A549 (cell line): ENCODE measurements at regions not wholly inside any gene's neighbourhood (a gene's known extent, or its start where the extent isn't known, plus 50 kb on each side); places are given as distances from the start of the nearest gene placed in this dataset.

Experiments
- ATAC-seq, 2 experiments: fragments of 200-7000 bp in 1 of 2; fragments of >200 bp in 1 of 2; cut with Nextera tagmentation in 1 of 2; cut with Tn5 transposase in 1 of 2; 3 replicates each; pipeline versions ENCODE4 v1.8.0 to v1.9.1; 2018 to 2020; ENCODE audit warnings: mild to moderate bottlenecking in 1 of 2, moderate library complexity in 1 of 2
- CTCF ChIA-PET: fragments of 300-600 bp; sonication (Branson Sonifier 250); formaldehyde crosslinking; extraction: SDS; loops from one replicate; lab custom pipeline; 2021; ENCODE audit warnings: antibody characterized with exemption, inconsistent platforms; lab: Yijun Ruan, JAX
- POLR2A ChIA-PET: fragments of 350-600 bp; formaldehyde crosslinking; extraction: SDS; loops from one replicate; lab custom pipeline; 2021; ENCODE audit warnings: antibody characterized with exemption, inconsistent platforms; lab: Yijun Ruan, JAX
- DNase-seq, 2 experiments: peaks; one replicate each; pipeline versions ENCODE4 v3.0.0 to v3.0.0-alpha.2; 2011 to 2016; ENCODE audit warnings: low read depth in 1 of 2, low spot score in 1 of 2
- FAIRE-seq: peaks from 2 replicates; lab custom pipeline; 2011; peaks lifted over from hg19 to GRCh38; lab: Jason Lieb, UNC
- H3K27ac ChIP-seq, 2 experiments: fragments of >200 bp; sonication (Bioruptor Twin); formaldehyde crosslinking; 3 replicates each; pipeline ENCODE4 v1.5.1; 2016 to 2017
- H3K4me1 ChIP-seq: fragments of >200 bp; sonication (Bioruptor Twin); formaldehyde crosslinking; 3 replicates; pipeline ENCODE4 v1.6.1; 2016
- H3K4me2 ChIP-seq: fragments of >200 bp; sonication (Bioruptor Twin); formaldehyde crosslinking; 3 replicates; pipeline ENCODE4 v1.6.1; 2016
- H3K4me3 ChIP-seq: fragments of >200 bp; sonication (Bioruptor Twin); formaldehyde crosslinking; 3 replicates; pipeline ENCODE4 v1.5.1; 2016
- H3K9me3 ChIP-seq: fragments of >200 bp; sonication (Bioruptor Twin); formaldehyde crosslinking; 3 replicates; pipeline ENCODE4 v1.6.1; 2016
- ATOH8 ChIP-seq: fragments of 250-450 bp; sonication (Bioruptor Pico); IDR thresholded peaks from 2 replicates; pipeline ENCODE4 v1.5.0; 2020; ENCODE audit warnings: low read depth, mild to moderate bottlenecking, moderate library complexity
- BHLHE40 ChIP-seq: IDR thresholded peaks from 2 replicates; pipeline ENCODE4 v1.6.1; 2012; ENCODE audit warnings: low read depth, low read length, inconsistent platforms
- CHD2 ChIP-seq: fragments of 150-350 bp; IDR thresholded peaks from 2 replicates; pipeline ENCODE4 v1.6.1; 2014; ENCODE audit warnings: low read length; ENCODE audit not compliant: partially characterized antibody
- CHD4 ChIP-seq: fragments of 200-600 bp; sonication (generic); IDR thresholded peaks from 2 replicates; pipeline ENCODE4 v1.6.1; 2016; ENCODE audit warnings: antibody characterized with exemption, mild to moderate bottlenecking, borderline replicate concordance
- CTCF ChIP-seq: fragments of >200 bp; sonication (Bioruptor Twin); formaldehyde crosslinking; IDR thresholded peaks from 3 replicates; pipeline ENCODE4 v1.5.1; 2016
- EHF ChIP-seq: fragments of 250-450 bp; sonication (Bioruptor Pico); IDR thresholded peaks from 2 replicates; pipeline ENCODE4 v1.5.0; 2020; ENCODE audit warnings: mild to moderate bottlenecking
- EHMT2 ChIP-seq: fragments of 200-600 bp; sonication (generic); IDR thresholded peaks from 2 replicates; pipeline ENCODE4 v1.6.1; 2016; ENCODE audit warnings: antibody characterized with exemption, low read depth, mild to moderate bottlenecking, moderate library complexity
- FOSB ChIP-seq: fragments of 250-450 bp; sonication (Bioruptor Pico); IDR thresholded peaks from 2 replicates; pipeline ENCODE4 v1.5.0; 2020; ENCODE audit warnings: mild to moderate bottlenecking, moderate library complexity
- FOSL2 ChIP-seq, 2 experiments: fragments of 450-650 bp in 1 of 2; fragments of >200 bp in 1 of 2; sonication (Bioruptor Twin) in 1 of 2; formaldehyde crosslinking; IDR thresholded peaks; 2 replicates each; pipeline versions ENCODE4 v1.5.0 to v1.6.1; 2016 to 2020; ENCODE audit warnings: mild to moderate bottlenecking in 1 of 2, moderate library complexity in 1 of 2
- FOXS1 ChIP-seq: fragments of 250-450 bp; sonication (Bioruptor Pico); IDR thresholded peaks from 2 replicates; pipeline ENCODE4 v1.5.0; 2020; ENCODE audit warnings: mild to moderate bottlenecking, moderate library complexity
- GATA3 ChIP-seq: IDR thresholded peaks from 2 replicates; pipeline ENCODE4 v1.6.1; 2012; ENCODE audit warnings: borderline replicate concordance
- JUN ChIP-seq, 2 experiments: fragments of >200 bp; sonication (Bioruptor Twin); formaldehyde crosslinking; IDR thresholded peaks; 2 replicates in 1 of 2; 3 replicates in 1 of 2; pipeline ENCODE4 v1.6.1; 2016 to 2017
- JUNB ChIP-seq: fragments of >200 bp; sonication (Bioruptor Twin); formaldehyde crosslinking; IDR thresholded peaks from 2 replicates; pipeline ENCODE4 v1.6.1; 2016
- MAFK ChIP-seq: fragments of 450-650 bp; IDR thresholded peaks from 2 replicates; pipeline ENCODE4 v1.6.1; 2014; ENCODE audit not compliant: partially characterized antibody
- MAZ ChIP-seq: fragments of 150-350 bp; IDR thresholded peaks from 2 replicates; pipeline ENCODE4 v1.6.1; 2014; ENCODE audit warnings: antibody characterized with exemption, low read depth, low read length, borderline replicate concordance
- MYC ChIP-seq: IDR thresholded peaks from 2 replicates; pipeline ENCODE4 v1.6.1; 2012; ENCODE audit warnings: mild to moderate bottlenecking, inconsistent platforms, low read length, improper control_type of control experiment, borderline replicate concordance
- NFE2L2 ChIP-seq: fragments of 150-350 bp; conservative IDR thresholded peaks from 2 replicates; pipeline ENCODE4 v1.6.1; 2014; ENCODE audit warnings: low read length
- NR3C1 ChIP-seq: fragments of >200 bp; sonication (Bioruptor Twin); formaldehyde crosslinking; IDR thresholded peaks from 3 replicates; pipeline ENCODE4 v1.6.1; 2017
- POLR2A ChIP-seq: IDR thresholded peaks from 2 replicates; pipeline ENCODE4 v1.6.1; 2012; ENCODE audit warnings: mild to moderate bottlenecking, low read length
- RAD21 ChIP-seq, 2 experiments: fragments of >200 bp in 1 of 2; sonication (Bioruptor Twin) in 1 of 2; formaldehyde crosslinking in 1 of 2; IDR thresholded peaks in 1 of 2; conservative IDR thresholded peaks in 1 of 2; 2 replicates in 1 of 2; 3 replicates in 1 of 2; pipeline ENCODE4 v1.6.1; 2012 to 2018; ENCODE audit warnings: inconsistent platforms in 1 of 2
- REST ChIP-seq: fragments of 200-600 bp; sonication (generic); IDR thresholded peaks from 2 replicates; pipeline ENCODE4 v1.6.1; 2016; ENCODE audit warnings: antibody characterized with exemption, mild to moderate bottlenecking, moderate library complexity
- RFX5 ChIP-seq: fragments of 450-650 bp; IDR thresholded peaks from 2 replicates; pipeline ENCODE4 v1.7.1; 2014; ENCODE audit warnings: antibody characterized with exemption, mild to moderate bottlenecking, moderate library complexity
- RNF2 ChIP-seq: fragments of 200-600 bp; sonication (generic); IDR thresholded peaks from 2 replicates; pipeline ENCODE4 v1.6.1; 2016; ENCODE audit warnings: low read depth, mild to moderate bottlenecking, antibody characterized with exemption, moderate library complexity, borderline replicate concordance
- SMC3 ChIP-seq: fragments of >200 bp; sonication (Bioruptor Twin); formaldehyde crosslinking; IDR thresholded peaks from 3 replicates; pipeline ENCODE4 v1.6.1; 2018; ENCODE audit warnings: inconsistent platforms
- SREBF2 ChIP-seq: fragments of 450-650 bp; IDR thresholded peaks from 2 replicates; pipeline ENCODE4 v1.6.1; 2014; ENCODE audit warnings: mild to moderate bottlenecking, moderate library complexity
- TP53 ChIP-seq: fragments of 250-450 bp; sonication (Bioruptor Pico); IDR thresholded peaks from 2 replicates; pipeline ENCODE4 v1.5.0; 2021; ENCODE audit warnings: mild to moderate bottlenecking, moderate library complexity
- ZC3H11A ChIP-seq: fragments of 450-650 bp; IDR thresholded peaks from 2 replicates; pipeline ENCODE4 v1.6.1; 2014; ENCODE audit warnings: antibody characterized with exemption, mild to moderate bottlenecking
- WGBS: methylation state at CpG from one replicate; pipeline ENCODE4 v1.1.6; 2017; ENCODE audit errors: missing lambda C conversion rate; 5-methylcytosine and 5-hydroxymethylcytosine counted together

- CTCF ChIA-PET, result interaction anchor here (0.8 to 1.4 kb wide), 4 partner anchors 9 to 184 kb away, joined by 3 to 5 read pairs (median 4); no protein-coding TSS in a partner anchor
Observed at GRCh38 chr7:106551936-106552335, 109.0 kb downstream of the CCDC71L start.

GRCh38 chr7:106548491-106548890 lies 112.5 kb downstream of the CCDC71L start:
- Histone ChIP-seq H3K9me3 (no peaks in the 10 kb centered on the region), H3K4me3 (no peak overlapping the region), H3K27ac (no peak overlapping the region), H3K4me2 (no peak overlapping the region), H3K4me1 (no peaks in the 10 kb centered on the region)
- TF ChIP-seq ATOH8 (CRISPR knock-in tag) (no peak), FOSB (no peak), MAZ (no peak)
- POLR2A ChIA-PET, result no interaction called here
- DNase-seq (no peak), ATAC-seq (no peak), FAIRE-seq (no peak)
- CTCF ChIA-PET, result interaction anchor here (0.9 to 1.6 kb wide), 3 partner anchors 10 to 189 kb away, joined by 3 to 5 read pairs (median 4); partner anchors contain the start of gene CCDC71L

More at GRCh38 chr7:106551936-106552335, 109.0 kb downstream of the CCDC71L start:
- Histone ChIP-seq H3K4me1 (no peaks in the 10 kb centered on the region), H3K27ac (no peak overlapping the region), H3K4me2 (no peak overlapping the region), H3K4me3 (no peak overlapping the region), H3K9me3 (no peaks in the 10 kb centered on the region)
- POLR2A ChIA-PET, result no interaction called here
- 6% methylated on average over 1 of the region's 1 CpG for WGBS
- DNase-seq (no peak), ATAC-seq (no peak), FAIRE-seq (no peak)
- TF ChIP-seq NR3C1 (no peak), EHMT2 (no peak), MYC (no peak), GATA3 (no peak), FOSB (no peak), JUNB (no peak), FOSL2 (IDR thresholded peaks at IDR 0.05) (no peak), FOSL2 (CRISPR knock-in tag; IDR thresholded peaks at IDR 0.05) (no peak), CHD2 (no peak), REST (no peak)

GRCh38 chr7:106545275-106545674 lies 115.7 kb downstream of the CCDC71L start:
- ChIA-PET CTCF (interaction anchor here (1.4 to 3.9 kb wide), 2 partner anchors 115 to 191 kb away, joined by 4 to 34 read pairs; partner anchors contain the start of gene CCDC71L), POLR2A (no interaction called here)
- DNase-seq (no peak), ATAC-seq (no peak), FAIRE-seq (no peak)
- no peak overlapping the region for H3K27ac ChIP-seq
- H3K4me2 ChIP-seq, result no peak overlapping the region
- TF ChIP-seq JUNB, result no peak
- no peak for TF ChIP-seq FOXS1 (CRISPR knock-in tag)
- TF ChIP-seq RFX5, result no peak
- no peak for TF ChIP-seq SREBF2
- no peak for TF ChIP-seq RNF2
- no peak for TF ChIP-seq JUN (IDR thresholded peaks at IDR 0.05)
- TF ChIP-seq ZC3H11A, result no peak
- no peak for TF ChIP-seq SMC3
- no peak for TF ChIP-seq CHD4
- TF ChIP-seq TP53, result no peak
- TF ChIP-seq NFE2L2, result no peak
- no peak for TF ChIP-seq POLR2A
- TF ChIP-seq BHLHE40, result no peak
- TF ChIP-seq RAD21 (conservative IDR thresholded peaks at IDR 0.05 in 1 of 2, IDR thresholded peaks at IDR 0.05 in 1 of 2), result no peak
- no peak for TF ChIP-seq EHMT2
- no peak for TF ChIP-seq MAFK
- TF ChIP-seq CTCF, result no peak
- no peak for TF ChIP-seq EHF (CRISPR knock-in tag)
- H3K9me3 ChIP-seq, result no peaks in the 10 kb centered on the region
- 23% methylated on average over 3 of the region's 3 CpGs for WGBS
- H3K4me1 ChIP-seq, result peaks cover 6% of the 10 kb centered on the region; the same call in 1 of the 3 replicates
- H3K4me3 ChIP-seq, result no peak overlapping the region
